H1 (cell line): ENCODE measurements at regions not wholly inside any gene's neighbourhood (a gene's known extent, or its start where the extent isn't known, plus 50 kb on each side); places are given as distances from the start of the nearest gene placed in this dataset.
"Not testable (repeated sequence)": the region's sequence is repeated elsewhere in the genome, so short reads cannot be mapped to it uniquely, and the experiment has no call there.

ENCODE experiments used
- CTCF ChIA-PET: fragments of 300-600 bp; sonication (Branson Sonifier 250); formaldehyde crosslinking; loops from one replicate; lab custom pipeline; 2021; ENCODE audit not compliant: partially characterized antibody; lab: Charles Lee
- POLR2A ChIA-PET: fragments of 300-600 bp; sonication (Branson Sonifier 250); formaldehyde crosslinking; loops from one replicate; lab custom pipeline; 2021; ENCODE audit warnings: inconsistent platforms; ENCODE audit not compliant: partially characterized antibody; lab: Charles Lee
- DNase-seq, 2 experiments: peaks; one replicate each; pipeline versions ENCODE4 v3.0.0 to v3.0.0-alpha.2; 2010 to 2022; ENCODE audit warnings: low spot score in 2 of 2, low read depth in 1 of 2, mixed read lengths in 1 of 2
- FAIRE-seq: peaks from 2 replicates; lab custom pipeline; 2011; peaks lifted over from hg19 to GRCh38; lab: Jason Lieb, UNC
- H2AFZ ChIP-seq: 2 replicates; pipeline ENCODE4 v1.8.1; 2012; ENCODE audit warnings: low read length, inconsistent platforms
- H2AK5ac ChIP-seq: 2 replicates; pipeline ENCODE4 v1.6.1; 2013; ENCODE audit warnings: low read depth, low read length
- H2BK120ac ChIP-seq: replicated peaks from 2 replicates; pipeline ENCODE3; 2013; ENCODE audit warnings: low read depth, low read length, inconsistent platforms
- H2BK12ac ChIP-seq: 2 replicates; pipeline ENCODE4 v1.6.1; 2013; ENCODE audit warnings: low read depth, low read length
- H2BK15ac ChIP-seq: 2 replicates; pipeline ENCODE4 v1.6.1; 2013; ENCODE audit warnings: low read length
- H2BK20ac ChIP-seq: 2 replicates; pipeline ENCODE4 v1.6.1; 2013; ENCODE audit warnings: low read length
- H2BK5ac ChIP-seq: 2 replicates; pipeline ENCODE4 v1.6.1; 2013; ENCODE audit warnings: low read depth, low read length
- H3K14ac ChIP-seq: 2 replicates; pipeline ENCODE4 v1.6.1; 2013; ENCODE audit warnings: inconsistent platforms; ENCODE audit not compliant: insufficient read length
- H3K18ac ChIP-seq: 2 replicates; pipeline ENCODE4 v1.6.1; 2013; ENCODE audit warnings: low read length; ENCODE audit errors: extremely low read depth
- H3K23ac ChIP-seq: 2 replicates; pipeline ENCODE4 v1.6.1; 2013; ENCODE audit warnings: inconsistent platforms; ENCODE audit not compliant: insufficient read length
- H3K23me2 ChIP-seq: 2 replicates; pipeline ENCODE4 v1.6.1; 2013; ENCODE audit warnings: low read depth, low read length
- H3K27ac ChIP-seq: 2 replicates; pipeline ENCODE4 v1.6.1; 2011; ENCODE audit warnings: low read depth, low read length, inconsistent platforms
- H3K27me3 ChIP-seq, 4 experiments: replicated peaks in 1 of 4; 1 replicate in 1 of 4; 2 replicates in 3 of 4; pipeline versions ENCODE4 v1.6.1 to v1.8.1; 2011 to 2013; ENCODE audit warnings: low read length in 3 of 4, mild to moderate bottlenecking in 3 of 4, inconsistent platforms in 2 of 4, mixed read lengths in 2 of 4, moderate library complexity in 1 of 4; ENCODE audit not compliant: control insufficient read depth in 3 of 4, insufficient read depth in 3 of 4; ENCODE audit errors: extremely low read depth in 1 of 4
- H3K36me3 ChIP-seq, 4 experiments: 2 replicates each; pipeline versions ENCODE4 v1.6.1 to v1.8.1; 2011 to 2013; ENCODE audit warnings: mild to moderate bottlenecking in 4 of 4, low read length in 3 of 4, moderate library complexity in 2 of 4, control low read depth in 1 of 4, inconsistent platforms in 1 of 4; ENCODE audit not compliant: insufficient read depth in 4 of 4, control insufficient read depth in 2 of 4
- H3K4ac ChIP-seq: replicated peaks from 2 replicates; pipeline ENCODE3; 2013; ENCODE audit warnings: low read length, low read depth, mixed read lengths, inconsistent platforms; ENCODE audit not compliant: insufficient read length
- H3K4me1 ChIP-seq, 4 experiments: replicated peaks in 1 of 4; 1 replicate in 1 of 4; 2 replicates in 3 of 4; pipeline versions ENCODE4 v1.6.1 to v1.8.1; 2011 to 2013; ENCODE audit warnings: low read length in 3 of 4, inconsistent platforms in 2 of 4, mixed read lengths in 1 of 4; ENCODE audit not compliant: insufficient read depth in 4 of 4, control insufficient read depth in 3 of 4
- H3K4me2 ChIP-seq, 2 experiments: 2 replicates each; pipeline versions ENCODE4 v1.6.1 to v1.8.1; 2011 to 2013; ENCODE audit warnings: low read depth in 2 of 2, low read length in 2 of 2, control low read depth in 1 of 2, inconsistent platforms in 1 of 2, mild to moderate bottlenecking in 1 of 2; ENCODE audit not compliant: insufficient read depth in 1 of 2
- H3K4me3 ChIP-seq, 4 experiments: fragments of 200-600, 300-600 bp in 1 of 4; sonication (generic), shearing (Covaris generic), sonication (Bioruptor Twin) in 1 of 4; 2 replicates each; pipeline versions ENCODE4 v1.5.1 to v1.8.1; 2011 to 2016; ENCODE audit warnings: low read length in 4 of 4, low read depth in 3 of 4, control low read depth in 2 of 4, inconsistent platforms in 2 of 4, mild to moderate bottlenecking in 2 of 4, mixed read lengths in 1 of 4, moderate library complexity in 1 of 4; ENCODE audit not compliant: insufficient read depth in 2 of 4; ENCODE audit errors: extremely low read depth in 1 of 4
- H3K56ac ChIP-seq: replicated peaks from 2 replicates; pipeline ENCODE3; 2013; ENCODE audit warnings: low read depth, mild to moderate bottlenecking, mixed read lengths, low read length, inconsistent platforms; ENCODE audit not compliant: insufficient read length
- H3K79me1 ChIP-seq: 2 replicates; pipeline ENCODE4 v1.6.1; 2013; ENCODE audit warnings: low read depth, low read length, control low read depth
- H3K79me2 ChIP-seq, 2 experiments: 2 replicates each; pipeline versions ENCODE4 v1.6.1 to v1.8.1; 2012 to 2013; ENCODE audit warnings: low read length in 2 of 2, mild to moderate bottlenecking in 2 of 2, inconsistent platforms in 1 of 2; ENCODE audit not compliant: insufficient read depth in 2 of 2, control insufficient read depth in 1 of 2
- H3K9ac ChIP-seq, 4 experiments: replicated peaks in 1 of 4; 1 replicate in 1 of 4; 2 replicates in 3 of 4; pipeline versions ENCODE4 v1.6.1 to v1.8.1; 2011 to 2013; ENCODE audit warnings: low read depth in 3 of 4, low read length in 3 of 4, control low read depth in 2 of 4, mild to moderate bottlenecking in 2 of 4, moderate library complexity in 2 of 4, inconsistent platforms in 1 of 4; ENCODE audit errors: extremely low read depth in 1 of 4
- H3K9me3 ChIP-seq, 2 experiments: 2 replicates each; pipeline versions ENCODE4 v1.6.1 to v1.8.1; 2012 to 2013; ENCODE audit warnings: mild to moderate bottlenecking in 2 of 2, moderate library complexity in 2 of 2, control low read depth in 1 of 2, inconsistent platforms in 1 of 2, low read depth in 1 of 2, low read length in 1 of 2, mixed read lengths in 1 of 2; ENCODE audit not compliant: insufficient read depth in 2 of 2
- H4K20me1 ChIP-seq, 2 experiments: replicated peaks in 1 of 2; 2 replicates each; pipeline versions ENCODE3 to v1.8.1; 2011 to 2013; ENCODE audit warnings: inconsistent platforms in 2 of 2, low read length in 2 of 2, mild to moderate bottlenecking in 1 of 2; ENCODE audit not compliant: insufficient read depth in 2 of 2, control insufficient read depth in 1 of 2
- H4K5ac ChIP-seq: 2 replicates; pipeline ENCODE4 v1.6.1; 2013; ENCODE audit warnings: low read length, low read depth, mixed read lengths, inconsistent platforms; ENCODE audit not compliant: insufficient read length
- H4K8ac ChIP-seq: 2 replicates; pipeline ENCODE4 v1.8.0; 2013; ENCODE audit warnings: mild to moderate bottlenecking, moderate library complexity, low read length, inconsistent platforms; ENCODE audit not compliant: insufficient read depth; ENCODE audit errors: extremely low read depth
- H4K91ac ChIP-seq: replicated peaks from 2 replicates; pipeline ENCODE3; 2013; ENCODE audit warnings: low read length, mixed read lengths, inconsistent platforms; ENCODE audit not compliant: insufficient read length

- FAIRE-seq, H4K5ac ChIP-seq, H2BK12ac ChIP-seq, CTCF ChIA-PET, H3K23ac ChIP-seq, H2BK5ac ChIP-seq, H3K4me1 ChIP-seq, H3K27me3 ChIP-seq, H4K8ac ChIP-seq, H3K79me1 ChIP-seq, POLR2A ChIA-PET, H2AK5ac ChIP-seq, H3K4me3 ChIP-seq, H3K79me2 ChIP-seq, H3K4ac ChIP-seq, H2BK20ac ChIP-seq, H4K20me1 ChIP-seq, H3K18ac ChIP-seq, H4K91ac ChIP-seq, H2BK15ac ChIP-seq, H3K4me2 ChIP-seq, H2BK120ac ChIP-seq, H3K36me3 ChIP-seq, H3K9ac ChIP-seq, H3K14ac ChIP-seq, H3K56ac ChIP-seq, H3K27ac ChIP-seq, H3K23me2 ChIP-seq, H2AFZ ChIP-seq, H3K9me3 ChIP-seq: not testable (repeated sequence)
- peak in 1 of 2 experiments; percentile 78 for DNase-seq
These were observed 80.6 kb upstream of the PLEKHG4B start for GRCh38 chr5:11392-11791.
